ENCODE measurements at regions not wholly inside any gene's neighbourhood (a gene's known extent, or its start where the extent isn't known, plus 50 kb on each side); places are given as distances from the start of the nearest gene placed in this dataset.

- no peak overlapping the region for H3K4me3 ChIP-seq (ENCODE audit: low read length)
- no peak for TF ChIP-seq ZNF274 (IDR thresholded peaks at IDR 0.05; ENCODE audit: low read depth, low read length)
Observed at GRCh38 chr6:164037171-164037870, 622.8 kb downstream of the QKI start.

- no peak for TF ChIP-seq ZNF274 (IDR thresholded peaks at IDR 0.05; ENCODE audit: low read depth, low read length)
- no peak overlapping the region for H3K4me3 ChIP-seq (ENCODE audit: low read length)
Observed at GRCh38 chr6:164035900-164036485, 621.5 kb downstream of the QKI start.

- H3K4me3 ChIP-seq (ENCODE audit: low read length) = no peak overlapping the region
- no peak for TF ChIP-seq ZNF274 (IDR thresholded peaks at IDR 0.05; ENCODE audit: low read depth, low read length)
Observed at GRCh38 chr6:164034602-164035140, 620.2 kb downstream of the QKI start.

GRCh38 chr6:164025180-164025579 lies 610.7 kb downstream of the QKI start:
- no peak for TF ChIP-seq ZNF274 (IDR thresholded peaks at IDR 0.05; ENCODE audit: low read depth, low read length)
- no peak overlapping the region for H3K4me3 ChIP-seq (ENCODE audit: low read length)

- TF ChIP-seq ZNF274 (IDR thresholded peaks at IDR 0.05; ENCODE audit: low read depth, low read length) = no peak
Observed at GRCh38 chr6:164023535-164023934, 609.0 kb downstream of the QKI start.

GRCh38 chr6:164022632-164023031 lies 608.1 kb downstream of the QKI start:
- no peak for TF ChIP-seq ZNF274 (IDR thresholded peaks at IDR 0.05; ENCODE audit: low read depth, low read length)
- H3K4me3 ChIP-seq (ENCODE audit: low read length) = no peak overlapping the region

More at GRCh38 chr6:164023535-164023934, 609.0 kb downstream of the QKI start:
- no peak overlapping the region for H3K4me3 ChIP-seq (ENCODE audit: low read length)

GRCh38 chr6:164021589-164022250 lies 607.2 kb downstream of the QKI start:
- no peak for TF ChIP-seq ZNF274 (IDR thresholded peaks at IDR 0.05; ENCODE audit: low read depth, low read length)

GRCh38 chr6:164020142-164020541 lies 605.6 kb downstream of the QKI start:
- H3K4me3 ChIP-seq (ENCODE audit: low read length) = no peak overlapping the region
- no peak for TF ChIP-seq ZNF274 (IDR thresholded peaks at IDR 0.05; ENCODE audit: low read depth, low read length)

More at GRCh38 chr6:164021589-164022250, 607.2 kb downstream of the QKI start:
- no peak overlapping the region for H3K4me3 ChIP-seq (ENCODE audit: low read length)

GRCh38 chr6:164018133-164018532 lies 603.6 kb downstream of the QKI start:
- H3K4me3 ChIP-seq (ENCODE audit: low read length) = no peak overlapping the region
- TF ChIP-seq ZNF274 (IDR thresholded peaks at IDR 0.05; ENCODE audit: low read depth, low read length) = no peak

- TF ChIP-seq ZNF274 (IDR thresholded peaks at IDR 0.05; ENCODE audit: low read depth, low read length) = no peak
- no peak overlapping the region for H3K4me3 ChIP-seq (ENCODE audit: low read length)
Observed at GRCh38 chr6:164016056-164016455, 601.5 kb downstream of the QKI start.

GRCh38 chr6:164015088-164015484 lies 600.6 kb downstream of the QKI start:
- no peak overlapping the region for H3K4me3 ChIP-seq (ENCODE audit: low read length)
- TF ChIP-seq ZNF274 (IDR thresholded peaks at IDR 0.05; ENCODE audit: low read depth, low read length) = no peak

GRCh38 chr6:164014346-164015087 lies 600.0 kb downstream of the QKI start:
- H3K4me3 ChIP-seq (ENCODE audit: low read length) = no peak overlapping the region
- TF ChIP-seq ZNF274 (IDR thresholded peaks at IDR 0.05; ENCODE audit: low read depth, low read length) = no peak

GRCh38 chr6:164013480-164014208 lies 599.1 kb downstream of the QKI start:
- TF ChIP-seq ZNF274 (IDR thresholded peaks at IDR 0.05; ENCODE audit: low read depth, low read length) = no peak
- H3K4me3 ChIP-seq (ENCODE audit: low read length) = no peak overlapping the region
